Choroid plexus epithelial cell (primary cell): ENCODE measurements at regions not wholly inside any gene's neighbourhood (a gene's known extent, or its start where the extent isn't known, plus 50 kb on each side); places are given as distances from the start of the nearest gene placed in this dataset.

Experiments
- DNase-seq: peaks from one replicate; pipeline ENCODE4 v3.0.0-alpha.2; 2010; ENCODE audit warnings: low read depth
- H3K4me3 ChIP-seq: 2 replicates; pipeline ENCODE4 v1.5.1; 2011; ENCODE audit warnings: low read depth, mild to moderate bottlenecking, control low read depth, low read length, moderate library complexity
- CTCF ChIP-seq: conservative IDR thresholded peaks from 2 replicates; pipeline ENCODE4 v1.5.1; 2011; ENCODE audit warnings: low read depth, mild to moderate bottlenecking, control low read depth, inconsistent platforms, low read length, moderate library complexity

GRCh38 chr21:25244735-25245134, 362.5 kb downstream of the MRPL39 start:
- no peak for TF ChIP-seq CTCF
- no peak for DNase-seq
- no peak overlapping the region for H3K4me3 ChIP-seq

GRCh38 chr21:25243808-25244207, 363.5 kb downstream of the MRPL39 start:
- no peak overlapping the region for H3K4me3 ChIP-seq
- TF ChIP-seq CTCF, result no peak
- DNase-seq, result no peak

GRCh38 chr21:25240974-25241373, 366.3 kb downstream of the MRPL39 start:
- no peak for DNase-seq
- H3K4me3 ChIP-seq, result no peak overlapping the region
- no peak for TF ChIP-seq CTCF

GRCh38 chr21:25234857-25235801, 372.2 kb downstream of the MRPL39 start:
- no peak overlapping the region for H3K4me3 ChIP-seq
- DNase-seq, result no peak
- no peak for TF ChIP-seq CTCF

- no peak overlapping the region for H3K4me3 ChIP-seq
- TF ChIP-seq CTCF, result no peak
Observed at GRCh38 chr21:25220954-25221353, 386.3 kb downstream of the MRPL39 start.

GRCh38 chr21:25220169-25220568, 387.1 kb downstream of the MRPL39 start:
- no peak overlapping the region for H3K4me3 ChIP-seq
- TF ChIP-seq CTCF, result no peak
- no peak for DNase-seq

More at GRCh38 chr21:25220954-25221353, 386.3 kb downstream of the MRPL39 start:
- no peak for DNase-seq
